Neuronal stem cell (in vitro differentiated cells): ENCODE measurements at regions not wholly inside any gene's neighbourhood (a gene's known extent, or its start where the extent isn't known, plus 50 kb on each side); places are given as distances from the start of the nearest gene placed in this dataset.
A peak's percentile ranks its signal among the peaks of the same experiment; 100 is the strongest.

Source experiments
- DNase-seq: peaks from one replicate; pipeline ENCODE4 v3.0.0-alpha.2; 2013; ENCODE audit warnings: low spot score
- H2AFZ ChIP-seq: one replicate; pipeline ENCODE4 v1.6.1; 2013; ENCODE audit warnings: mild to moderate bottlenecking, low read length, inconsistent platforms
- H2AK5ac ChIP-seq: 2 replicates; pipeline ENCODE4 v1.6.1; 2013; ENCODE audit warnings: low read depth, mild to moderate bottlenecking, inconsistent platforms, low read length, moderate library complexity, mixed read lengths
- H2BK120ac ChIP-seq: 2 replicates; pipeline ENCODE4 v1.6.1; 2013; ENCODE audit warnings: low read depth, mild to moderate bottlenecking, inconsistent platforms, low read length, moderate library complexity, mixed read lengths
- H2BK12ac ChIP-seq: one replicate; pipeline ENCODE4 v1.6.1; 2013; ENCODE audit warnings: low read length, inconsistent platforms
- H2BK15ac ChIP-seq: 2 replicates; pipeline ENCODE4 v1.6.1; 2013; ENCODE audit warnings: mild to moderate bottlenecking, low read length, inconsistent platforms, mixed read lengths
- H2BK5ac ChIP-seq: one replicate; pipeline ENCODE4 v1.6.1; 2013; ENCODE audit warnings: inconsistent platforms, mild to moderate bottlenecking, low read length, moderate library complexity
- H3K14ac ChIP-seq: one replicate; pipeline ENCODE4 v1.6.1; 2013; ENCODE audit warnings: low read length, inconsistent platforms
- H3K18ac ChIP-seq: 2 replicates; pipeline ENCODE4 v1.6.1; 2013; ENCODE audit warnings: low read length, inconsistent platforms
- H3K23ac ChIP-seq: 2 replicates; pipeline ENCODE4 v1.6.1; 2013; ENCODE audit warnings: low read depth, mild to moderate bottlenecking, mixed read lengths, low read length, inconsistent platforms; ENCODE audit not compliant: poor library complexity
- H3K27ac ChIP-seq: replicated peaks from 3 replicates; pipeline ENCODE4 v1.5.1; 2013; ENCODE audit warnings: low read length, inconsistent platforms
- H3K27me3 ChIP-seq, 3 experiments: 2 replicates each; pipeline ENCODE4 v1.6.1; 2013; ENCODE audit warnings: low read length in 3 of 3, mild to moderate bottlenecking in 2 of 3, inconsistent platforms in 1 of 3, low read depth in 1 of 3, mixed read lengths in 1 of 3, moderate library complexity in 1 of 3; ENCODE audit not compliant: control insufficient read depth in 3 of 3, insufficient read depth in 3 of 3
- H3K36me3 ChIP-seq, 2 donors: replicated peaks in 1 of 2; 2 replicates each; pipeline ENCODE4 v1.6.1; 2013; ENCODE audit warnings: low read length in 2 of 2; ENCODE audit not compliant: control insufficient read depth in 2 of 2, insufficient read depth in 2 of 2
- H3K4ac ChIP-seq: 2 replicates; pipeline ENCODE4 v1.6.1; 2013; ENCODE audit warnings: inconsistent platforms, mild to moderate bottlenecking, low read length, moderate library complexity
- H3K4me1 ChIP-seq, 2 donors: 1 replicate in 1 of 2; 2 replicates in 1 of 2; pipeline ENCODE4 v1.6.1; 2013; ENCODE audit warnings: low read length in 2 of 2, low read depth in 1 of 2; ENCODE audit not compliant: control insufficient read depth in 2 of 2, insufficient read depth in 1 of 2
- H3K4me2 ChIP-seq: one replicate; pipeline ENCODE4 v1.6.1; 2013; ENCODE audit warnings: mild to moderate bottlenecking, low read length, inconsistent platforms; ENCODE audit not compliant: insufficient read depth, poor library complexity, severe bottlenecking
- H3K4me3 ChIP-seq, 2 donors: 2 replicates each; pipeline ENCODE4 v1.5.1; 2013; ENCODE audit warnings: low read length in 2 of 2, mild to moderate bottlenecking in 2 of 2, inconsistent platforms in 1 of 2, moderate library complexity in 1 of 2
- H3K79me1 ChIP-seq: one replicate; pipeline ENCODE4 v1.6.1; 2013; ENCODE audit warnings: low read depth, mild to moderate bottlenecking, inconsistent platforms, low read length, moderate library complexity
- H3K9ac ChIP-seq: one replicate; pipeline ENCODE4 v1.6.1; 2013; ENCODE audit warnings: mild to moderate bottlenecking, low read depth, low read length, inconsistent platforms; ENCODE audit not compliant: poor library complexity
- H3K9me3 ChIP-seq, 2 donors: replicated peaks in 1 of 2; 2 replicates each; pipeline versions ENCODE3 to v1.6.1; 2013; ENCODE audit warnings: low read length in 2 of 2, mild to moderate bottlenecking in 2 of 2, inconsistent platforms in 1 of 2, low read depth in 1 of 2, mixed read lengths in 1 of 2, moderate library complexity in 1 of 2; ENCODE audit not compliant: control insufficient read depth in 2 of 2, insufficient read depth in 1 of 2
- H4K8ac ChIP-seq: one replicate; pipeline ENCODE4 v1.6.1; 2013; ENCODE audit warnings: low read depth, mild to moderate bottlenecking, inconsistent platforms, low read length, moderate library complexity
- H4K91ac ChIP-seq: one replicate; pipeline ENCODE4 v1.6.1; 2013; ENCODE audit warnings: low read length, low read depth, mild to moderate bottlenecking, inconsistent platforms; ENCODE audit not compliant: poor library complexity
- WGBS, 2 donors: extraction: QIAGEN DNeasy Blood & Tissue Kit; methylation state at CpG; one replicate each; pipeline ENCODE4 v1.1.7; 2013; ENCODE audit warnings: missing lambda C conversion rate in 2 of 2, mixed read lengths in 1 of 2; ENCODE audit not compliant: insufficient read length in 2 of 2, insufficient replicate concordance in 1 of 2; ENCODE audit errors: extremely low coverage in 2 of 2; 5-methylcytosine and 5-hydroxymethylcytosine counted together

GRCh38 chr1:68358439-68358838 is 91.3 kb downstream of the RPE65 start:
- H2BK120ac ChIP-seq = no peak overlapping the region
- DNase-seq = no peak
- H3K27me3 ChIP-seq = no peaks in the 10 kb centered on the region

GRCh38 chr1:68355614-68356013 is 94.1 kb downstream of the RPE65 start:
- no CpG with 5 or more reads among the region's 3 CpGs for WGBS, 2 donors
- no peak overlapping the region for H2BK15ac ChIP-seq
- no peak overlapping the region for H4K8ac ChIP-seq
- DNase-seq = no peak
- H3K9me3 ChIP-seq = no peaks in the 10 kb centered on the region
- no peaks in the 10 kb centered on the region for H3K36me3 ChIP-seq
- no peaks in the 10 kb centered on the region for H3K27me3 ChIP-seq
- no peak overlapping the region for H2AFZ ChIP-seq
- no peaks in the 10 kb centered on the region for H3K79me1 ChIP-seq
- no peak overlapping the region for H4K91ac ChIP-seq
- no peak overlapping the region for H2BK5ac ChIP-seq
- H3K4me3 ChIP-seq = no peak overlapping the region
- no peak overlapping the region for H2AK5ac ChIP-seq
- no peak overlapping the region for H3K27ac ChIP-seq
- no peak overlapping the region for H2BK120ac ChIP-seq
- no peak overlapping the region for H2BK12ac ChIP-seq
- no peak overlapping the region for H3K4me2 ChIP-seq
- H3K18ac ChIP-seq = no peak overlapping the region
- no peak overlapping the region for H3K14ac ChIP-seq
- H3K23ac ChIP-seq = no peak overlapping the region
- no peak overlapping the region for H3K4ac ChIP-seq
- no peaks in the 10 kb centered on the region for H3K4me1 ChIP-seq
- H3K9ac ChIP-seq = no peak overlapping the region

More at GRCh38 chr1:68358439-68358838, 91.3 kb downstream of the RPE65 start:
- Histone ChIP-seq H3K14ac (no peak overlapping the region), H2AK5ac (no peak overlapping the region), H3K9me3 (no peaks in the 10 kb centered on the region), H3K9ac (no peak overlapping the region), H2BK12ac (no peak overlapping the region), H3K27ac (no peak overlapping the region), H4K91ac (no peak overlapping the region), H3K4me2 (no peak overlapping the region), H3K4ac (no peak overlapping the region), H2AFZ (peak overlapping the region; percentile 46), H2BK15ac (no peak overlapping the region), H3K79me1 (no peaks in the 10 kb centered on the region), H3K4me1 (no peaks in the 10 kb centered on the region), H3K36me3 (no peaks in the 10 kb centered on the region), H3K23ac (no peak overlapping the region), H2BK5ac (no peak overlapping the region), H4K8ac (no peak overlapping the region), H3K18ac (no peak overlapping the region), H3K4me3 (no peak overlapping the region)
- WGBS, 2 donors = no CpG with 5 or more reads among the region's 4 CpGs

- H3K27ac ChIP-seq = no peak overlapping the region
- no peak overlapping the region for H2BK5ac ChIP-seq
- H2BK12ac ChIP-seq = no peak overlapping the region
- WGBS, 2 donors = no CpG with 5 or more reads among the region's 2 CpGs
- no peak overlapping the region for H2BK120ac ChIP-seq
- DNase-seq = no peak
- no peak overlapping the region for H3K9ac ChIP-seq
- no peak overlapping the region for H2AFZ ChIP-seq
- no peak overlapping the region for H4K91ac ChIP-seq
- no peak overlapping the region for H4K8ac ChIP-seq
- no peak overlapping the region for H3K18ac ChIP-seq
- no peaks in the 10 kb centered on the region for H3K4me1 ChIP-seq
- no peaks in the 10 kb centered on the region for H3K36me3 ChIP-seq
- H3K79me1 ChIP-seq = no peaks in the 10 kb centered on the region
- no peak overlapping the region for H2BK15ac ChIP-seq
- no peaks in the 10 kb centered on the region for H3K27me3 ChIP-seq
- H3K4ac ChIP-seq = no peak overlapping the region
- no peak overlapping the region for H3K14ac ChIP-seq
- no peak overlapping the region for H3K23ac ChIP-seq
- H3K4me3 ChIP-seq = no peak overlapping the region
- H3K4me2 ChIP-seq = no peak overlapping the region
- no peak overlapping the region for H2AK5ac ChIP-seq
- no peaks in the 10 kb centered on the region for H3K9me3 ChIP-seq
Measured at GRCh38 chr1:68352202-68352601, 97.6 kb downstream of the RPE65 start.

- Histone ChIP-seq H3K4me2 (no peak overlapping the region), H3K9me3 (no peaks in the 10 kb centered on the region), H3K36me3 (no peaks in the 10 kb centered on the region), H3K27ac (no peak overlapping the region), H3K9ac (no peak overlapping the region), H2BK120ac (no peak overlapping the region), H2AK5ac (no peak overlapping the region), H2AFZ (no peak overlapping the region), H3K23ac (no peak overlapping the region), H2BK5ac (no peak overlapping the region), H3K4ac (no peak overlapping the region), H2BK15ac (no peak overlapping the region), H3K18ac (no peak overlapping the region), H3K4me1 (no peaks in the 10 kb centered on the region), H2BK12ac (no peak overlapping the region), H4K8ac (no peak overlapping the region), H3K14ac (no peak overlapping the region), H4K91ac (no peak overlapping the region), H3K27me3 (no peaks in the 10 kb centered on the region), H3K4me3 (no peak overlapping the region), H3K79me1 (no peaks in the 10 kb centered on the region)
- WGBS, 2 donors = no CpG with 5 or more reads among the region's 2 CpGs
- DNase-seq = no peak
Measured at GRCh38 chr1:68347415-68347814, 102.3 kb downstream of the RPE65 start.
